Adrenal gland (tissue), 5 donors: ENCODE measurements at regions not wholly inside any gene's neighbourhood (a gene's known extent, or its start where the extent isn't known, plus 50 kb on each side); places are given as distances from the start of the nearest gene placed in this dataset.

Experiments used
- POLR2A ChIP-seq, 2 donors: fragments of 450-650 bp; IDR thresholded peaks; one replicate each; pipeline ENCODE4 v1.6.1; 2017; ENCODE audit warnings: antibody characterized with exemption in 2 of 2, mild to moderate bottlenecking in 2 of 2, moderate library complexity in 1 of 2
- TF ChIP-seq, protein P1 (sequence below), 6 experiments: fragments of 450-650 bp in 4 of 6; fragments of 200-600 bp in 2 of 6; sonication (generic) in 1 of 6; IDR thresholded peaks; 1 replicate in 5 of 6; 2 replicates in 1 of 6; pipeline versions ENCODE4 v1.5.1 to v1.8.0; 2016 to 2021; ENCODE audit warnings: antibody characterized with exemption in 6 of 6, mild to moderate bottlenecking in 2 of 6, moderate library complexity in 1 of 6
- donor health status: DM: no; HTN: no; CAD: no.

DNA sequence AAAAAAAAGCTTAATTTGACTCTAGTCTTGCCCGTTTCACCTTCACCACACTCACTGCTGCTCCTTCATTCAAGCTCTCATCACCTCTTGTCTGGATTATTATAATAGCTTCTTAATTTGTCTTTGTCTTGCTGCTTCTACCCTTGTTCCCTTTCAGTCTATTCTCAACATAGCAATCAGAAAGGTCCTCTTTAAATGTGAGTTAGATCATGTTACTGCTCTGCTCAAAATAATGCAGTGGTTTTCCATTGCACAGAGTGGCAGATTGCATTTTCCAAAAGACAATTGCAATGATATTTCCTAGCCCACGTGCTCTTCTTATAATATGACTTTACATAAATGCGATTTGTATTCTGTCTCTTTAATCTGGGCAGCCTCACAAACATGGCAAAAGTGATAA, 174.6 kb downstream of the ALDH1A2 start:
- TF ChIP-seq, protein P1, sequence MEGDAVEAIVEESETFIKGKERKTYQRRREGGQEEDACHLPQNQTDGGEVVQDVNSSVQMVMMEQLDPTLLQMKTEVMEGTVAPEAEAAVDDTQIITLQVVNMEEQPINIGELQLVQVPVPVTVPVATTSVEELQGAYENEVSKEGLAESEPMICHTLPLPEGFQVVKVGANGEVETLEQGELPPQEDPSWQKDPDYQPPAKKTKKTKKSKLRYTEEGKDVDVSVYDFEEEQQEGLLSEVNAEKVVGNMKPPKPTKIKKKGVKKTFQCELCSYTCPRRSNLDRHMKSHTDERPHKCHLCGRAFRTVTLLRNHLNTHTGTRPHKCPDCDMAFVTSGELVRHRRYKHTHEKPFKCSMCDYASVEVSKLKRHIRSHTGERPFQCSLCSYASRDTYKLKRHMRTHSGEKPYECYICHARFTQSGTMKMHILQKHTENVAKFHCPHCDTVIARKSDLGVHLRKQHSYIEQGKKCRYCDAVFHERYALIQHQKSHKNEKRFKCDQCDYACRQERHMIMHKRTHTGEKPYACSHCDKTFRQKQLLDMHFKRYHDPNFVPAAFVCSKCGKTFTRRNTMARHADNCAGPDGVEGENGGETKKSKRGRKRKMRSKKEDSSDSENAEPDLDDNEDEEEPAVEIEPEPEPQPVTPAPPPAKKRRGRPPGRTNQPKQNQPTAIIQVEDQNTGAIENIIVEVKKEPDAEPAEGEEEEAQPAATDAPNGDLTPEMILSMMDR (IDR thresholded peaks at IDR 0.05), result no peak
- no peak for TF ChIP-seq POLR2A (IDR thresholded peaks at IDR 0.05)
